Heart right ventricle (tissue), 16 donors: ENCODE measurements at regions not wholly inside any gene's neighbourhood (a gene's known extent, or its start where the extent isn't known, plus 50 kb on each side); places are given as distances from the start of the nearest gene placed in this dataset.

ENCODE experiments used
- ATAC-seq, 8 donors: fragments of 200-7000 bp; cut with Tn5 transposase; one replicate each; pipeline ENCODE4 v1.9.1; 2020; ENCODE audit warnings: mild to moderate bottlenecking in 8 of 8, moderate library complexity in 8 of 8, moderate number of reproducible peaks in 1 of 8
- DNase-seq, 2 donors: peaks; one replicate each; pipeline ENCODE4 v3.0.0-alpha.2; 2020
- H3K27ac ChIP-seq, 10 donors: fragments of 200-600 bp; sonication (generic) in 2 of 10; one replicate each; pipeline versions ENCODE4 v1.5.0 to v1.8.0; 2020 to 2022; ENCODE audit warnings: mild to moderate bottlenecking in 3 of 10
- H3K27me3 ChIP-seq, 7 donors: fragments of 200-600 bp; one replicate each; pipeline ENCODE4 v1.8.0; 2021 to 2022; ENCODE audit warnings: mild to moderate bottlenecking in 2 of 7
- H3K36me3 ChIP-seq, 9 donors: fragments of 200-600 bp; sonication (generic) in 1 of 9; one replicate each; pipeline versions ENCODE4 v1.5.0 to v1.8.0; 2020 to 2022; ENCODE audit warnings: mild to moderate bottlenecking in 2 of 9
- H3K4me1 ChIP-seq, 9 donors: fragments of 200-600 bp; sonication (generic) in 1 of 9; one replicate each; pipeline versions ENCODE4 v1.5.0 to v1.8.0; 2020 to 2022; ENCODE audit warnings: mild to moderate bottlenecking in 4 of 9
- H3K4me3 ChIP-seq, 10 donors: fragments of 200-600 bp; sonication (generic) in 2 of 10; one replicate each; pipeline versions ENCODE4 v1.5.0 to v1.8.0; 2020 to 2022; ENCODE audit warnings: mild to moderate bottlenecking in 7 of 10, moderate library complexity in 2 of 10
- H3K9me3 ChIP-seq, 11 donors: fragments of 200-600 bp in 10 of 11; sonication (generic) in 2 of 11; one replicate each; pipeline versions ENCODE4 v1.5.0 to v1.8.0; 2013 to 2022; ENCODE audit warnings: mild to moderate bottlenecking in 2 of 11, control low read depth in 1 of 11, moderate library complexity in 1 of 11
- WGBS, 2 donors: extraction: QIAGEN DNeasy Blood & Tissue Kit; methylation state at CpG; one replicate each; pipeline ENCODE4 v1.1.7; 2013; ENCODE audit warnings: inconsistent platforms in 1 of 2; 5-methylcytosine and 5-hydroxymethylcytosine counted together
- intact Hi-C, 10 donors: fragments of 100-400 bp; cut with DNase I; formaldehyde crosslinking; loops; one replicate each; pipeline versions ENCODE4 v1.11.1 to v1.14.2; 2022
- TF ChIP-seq, protein P1 (sequence below), 9 donors: fragments of 200-600 bp; sonication (generic) in 2 of 9; IDR thresholded peaks; one replicate each; pipeline versions ENCODE4 v1.5.0 to v1.8.0; 2021 to 2022; ENCODE audit warnings: antibody characterized with exemption in 9 of 9, mild to moderate bottlenecking in 5 of 9, moderate library complexity in 1 of 9
- donor health status: Arrhythmogenic right ventricular cardiomyopathy.
- donor health status: ischemic (EF 13 %, LVEDD 7.1; RV severe dilation, severe dysfunction).
- donor health status: healthy with polysubstance abuse.
- donor health status: DM: no; HTN: yes; CAD: no.
- donor health status: DM: no; HTN: no; CAD: no.
- donor health status: ischemic (EF 25% LVEDD 6.9; RV normal size, moderate dysfunction).
- donor health status: ischemic (EF 25% LVEDD 5.7; RV mildly dilated, moderate dysfunction).
- donor health status: healthy.
- donor health status: DM: yes; HTN: yes; CAD: no.
- donor health status: Ischemic cardiomyopathy.
- donor health status: ischemic (EF 35%, LVEDD 5.7; RV mildly dilated, moderate dysfunction).
- donor health status: nonischemic (EF 11% LVEDD 7.7; RV severe dilation, severe dysfunction).
- donor health status: DM: yes; HTN: yes; CAD: no.
- donor health status: PGD.
- donor health status: ischemic (EF 29% LVEDD 5.4; RV normal size, mild dysfunction).
- donor health status: nonischemic (EF 23%, LVEDD 6.1; RV moderate dilation, normal function).

GRCh38 chr16:73482310-73482709 lies 434.4 kb upstream of the ZFHX3 start:
- H3K4me3 ChIP-seq = no peak overlapping the region
- intact Hi-C loops = no loop called here
- no peak overlapping the region for H3K27ac ChIP-seq
- peaks cover 0 to 41% (median 12%) of the 10 kb centered on the region in 7 donors for H3K27me3 ChIP-seq
- no peaks in the 10 kb centered on the region for H3K36me3 ChIP-seq
- DNase-seq (no peak), ATAC-seq (no peak)
- H3K9me3 ChIP-seq = no peaks in the 10 kb centered on the region
- no peaks in the 10 kb centered on the region for H3K4me1 ChIP-seq
- WGBS, 2 donors = 71 to 86% methylated on average over 6 of the region's 6 CpGs
- TF ChIP-seq, protein P1, sequence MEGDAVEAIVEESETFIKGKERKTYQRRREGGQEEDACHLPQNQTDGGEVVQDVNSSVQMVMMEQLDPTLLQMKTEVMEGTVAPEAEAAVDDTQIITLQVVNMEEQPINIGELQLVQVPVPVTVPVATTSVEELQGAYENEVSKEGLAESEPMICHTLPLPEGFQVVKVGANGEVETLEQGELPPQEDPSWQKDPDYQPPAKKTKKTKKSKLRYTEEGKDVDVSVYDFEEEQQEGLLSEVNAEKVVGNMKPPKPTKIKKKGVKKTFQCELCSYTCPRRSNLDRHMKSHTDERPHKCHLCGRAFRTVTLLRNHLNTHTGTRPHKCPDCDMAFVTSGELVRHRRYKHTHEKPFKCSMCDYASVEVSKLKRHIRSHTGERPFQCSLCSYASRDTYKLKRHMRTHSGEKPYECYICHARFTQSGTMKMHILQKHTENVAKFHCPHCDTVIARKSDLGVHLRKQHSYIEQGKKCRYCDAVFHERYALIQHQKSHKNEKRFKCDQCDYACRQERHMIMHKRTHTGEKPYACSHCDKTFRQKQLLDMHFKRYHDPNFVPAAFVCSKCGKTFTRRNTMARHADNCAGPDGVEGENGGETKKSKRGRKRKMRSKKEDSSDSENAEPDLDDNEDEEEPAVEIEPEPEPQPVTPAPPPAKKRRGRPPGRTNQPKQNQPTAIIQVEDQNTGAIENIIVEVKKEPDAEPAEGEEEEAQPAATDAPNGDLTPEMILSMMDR (IDR thresholded peaks at IDR 0.05) = no peak

DNA sequence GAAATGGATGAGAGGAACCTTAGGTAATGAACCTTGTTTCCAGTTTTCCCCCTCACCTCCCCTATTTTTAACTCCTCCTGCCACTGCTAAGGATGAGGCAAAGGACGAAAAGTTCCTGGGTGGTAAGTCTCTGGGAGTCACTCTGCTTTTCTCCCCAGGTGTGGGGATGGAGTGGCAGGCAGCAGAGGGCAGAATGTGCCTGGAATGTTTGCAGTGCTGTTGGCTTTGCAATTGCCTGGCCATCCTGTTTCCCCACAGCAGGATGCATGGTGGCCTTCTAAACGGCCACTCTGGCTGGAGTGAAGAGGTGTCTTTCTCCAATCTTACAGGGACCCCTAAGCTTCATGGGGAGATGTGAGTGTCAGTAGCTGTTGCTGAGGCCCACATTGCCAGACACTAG lies 432.5 kb upstream of the ZFHX3 start:
- Histone ChIP-seq H3K27me3 (peaks cover 0 to 41% (median 12%) of the 10 kb centered on the region in 7 donors), H3K9me3 (no peaks in the 10 kb centered on the region), H3K36me3 (no peaks in the 10 kb centered on the region), H3K27ac (no peak overlapping the region), H3K4me3 (no peak overlapping the region), H3K4me1 (no peaks in the 10 kb centered on the region)
- intact Hi-C loops = no loop called here
- TF ChIP-seq, protein P1 (IDR thresholded peaks at IDR 0.05) = no peak
- WGBS, 2 donors = 51 to 52% methylated on average over 2 of the region's 2 CpGs
- ATAC-seq (no peak), DNase-seq (no peak)

- H3K9me3 ChIP-seq = no peaks in the 10 kb centered on the region
- 41 to 46% methylated on average over 3 of the region's 3 CpGs for WGBS, 2 donors
- no peak for ATAC-seq
- H3K27ac ChIP-seq = no peak overlapping the region
- H3K27me3 ChIP-seq = peaks cover 0 to 5% (median 0%) of the 10 kb centered on the region in 7 donors
- H3K36me3 ChIP-seq = no peaks in the 10 kb centered on the region
- H3K4me3 ChIP-seq = no peak overlapping the region
- DNase-seq = no peak
- no peaks in the 10 kb centered on the region for H3K4me1 ChIP-seq
- TF ChIP-seq, protein P1 (IDR thresholded peaks at IDR 0.05) = no peak
- intact Hi-C loops = no loop called here
These were observed 425.8 kb upstream of the ZFHX3 start for GRCh38 chr16:73473713-73474112.

DNA sequence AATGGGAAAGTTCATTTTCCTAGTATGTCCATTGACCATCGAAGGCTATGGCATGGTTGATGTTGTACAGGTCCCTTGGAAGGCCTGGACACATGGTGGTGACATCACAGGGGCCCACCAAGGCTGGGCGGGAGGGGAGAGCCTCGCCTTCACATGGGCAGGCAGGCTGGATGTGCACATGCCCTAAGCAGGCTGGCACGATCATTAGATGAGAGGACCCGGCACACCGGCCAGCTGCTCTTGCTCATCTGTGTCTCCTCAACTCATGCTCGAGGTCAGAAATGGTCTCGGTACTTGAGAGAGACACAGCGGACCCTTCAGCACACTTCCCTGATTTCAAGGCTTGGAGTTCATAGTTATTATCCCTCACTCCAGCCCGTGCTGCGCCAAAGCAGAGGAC lies 416.9 kb upstream of the ZFHX3 start:
- H3K27me3 ChIP-seq = peaks cover 0 to 13% (median 4%) of the 10 kb centered on the region in 7 donors
- no peak overlapping the region for H3K27ac ChIP-seq
- DNase-seq = no peak
- 88 to 90% methylated on average over 11 of the region's 11 CpGs for WGBS, 2 donors
- intact Hi-C loops = no loop called here
- no peaks in the 10 kb centered on the region for H3K4me1 ChIP-seq
- no peak overlapping the region for H3K4me3 ChIP-seq
- no peaks in the 10 kb centered on the region for H3K36me3 ChIP-seq
- peaks cover 0 to 16% (median 6%) of the 10 kb centered on the region in 11 donors for H3K9me3 ChIP-seq
- no peak for ATAC-seq
- TF ChIP-seq, protein P1 (IDR thresholded peaks at IDR 0.05) = no peak
